ENCODE measurements at regions not wholly inside any gene's neighbourhood (a gene's known extent, or its start where the extent isn't known, plus 50 kb on each side); places are given as distances from the start of the nearest gene placed in this dataset.

DNA sequence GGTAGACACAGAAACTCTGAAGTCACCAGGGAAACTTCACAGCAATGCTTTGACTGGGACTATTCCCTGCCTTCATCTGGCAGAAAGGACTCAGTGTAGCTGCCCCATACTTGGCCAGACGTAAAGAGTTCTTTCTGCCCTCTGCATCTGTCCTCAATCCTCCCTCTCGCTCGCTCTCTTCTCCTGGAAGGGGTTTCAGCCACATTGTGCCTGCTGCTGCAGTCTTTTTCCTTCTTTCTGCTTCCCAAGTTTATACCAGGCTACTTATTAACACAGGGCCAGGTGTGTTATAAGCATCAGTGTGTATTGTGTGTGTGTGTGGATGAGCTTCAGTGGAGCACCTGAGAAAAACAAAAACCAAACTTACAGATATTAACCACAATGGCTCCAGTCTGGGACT lies 638.4 kb downstream of the ACTR3B start:
- no peak for TF ChIP-seq FOXA1 (IDR thresholded peaks at IDR 0.05)
- no peak for DNase-seq (ENCODE audit: low spot score)
- no peaks in the 10 kb centered on the region for H3K4me1 ChIP-seq (ENCODE audit: control insufficient read depth in 4 of 4, insufficient read depth in 4 of 4, low read length in 3 of 4)
- WGBS = 86% methylated on average over 3 of the region's 3 CpGs
- H3K27ac ChIP-seq (ENCODE audit: low read depth in 1 of 2, low read length in 2 of 2) = no peak overlapping the region
- peaks cover 0 to 3% (median 0%) of the 10 kb centered on the region in 4 donors for H3K9me3 ChIP-seq (ENCODE audit: control insufficient read depth in 4 of 4, low read length in 3 of 4)
- H3K36me3 ChIP-seq (ENCODE audit: control insufficient read depth in 4 of 4, insufficient read depth in 3 of 4, low read depth in 1 of 4, low read length in 3 of 4) = no peaks in the 10 kb centered on the region
- H3K27me3 ChIP-seq (ENCODE audit: control insufficient read depth in 4 of 4, insufficient read depth in 4 of 4, low read length in 3 of 4) = no peaks in the 10 kb centered on the region
- H3K9ac ChIP-seq (ENCODE audit: low read depth in 1 of 2, low read length in 2 of 2) = no peak overlapping the region
- H3K4me3 ChIP-seq (ENCODE audit: low read depth in 1 of 3, low read length in 3 of 3) = no peak overlapping the region

DNA sequence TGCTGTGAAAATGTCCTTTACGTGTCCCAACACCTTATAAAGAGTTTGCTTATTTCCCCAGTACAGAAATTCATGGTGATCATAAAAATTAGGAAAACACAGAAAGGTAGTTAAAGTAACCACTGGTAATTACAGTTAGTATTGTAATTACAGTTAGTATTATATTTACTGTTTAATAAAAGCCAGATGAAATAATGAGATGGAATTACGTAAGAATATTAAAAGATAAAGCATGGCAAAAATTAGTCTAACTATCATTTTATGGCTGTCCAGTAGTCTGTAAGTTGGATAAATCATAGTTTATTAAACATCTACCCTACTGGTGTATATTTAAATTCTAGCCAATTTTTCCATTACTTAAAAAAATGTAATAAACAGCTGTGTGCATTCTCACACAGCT lies 638.8 kb downstream of the ACTR3B start:
- TF ChIP-seq MAX (IDR thresholded peaks at IDR 0.05) (no peak), GABPA (IDR thresholded peaks at IDR 0.05 in 1 of 2, conservative IDR thresholded peaks at IDR 0.05 in 1 of 2) (no peak), EGR1 (IDR thresholded peaks at IDR 0.05; ENCODE audit: low read depth in 2 of 2) (no peak), ZBTB33 (IDR thresholded peaks at IDR 0.05) (no peak), SP1 (IDR thresholded peaks at IDR 0.05) (no peak), CTCF (IDR thresholded peaks at IDR 0.05; ENCODE audit: low read depth, low read length, missing input control) (no peak), JUND (IDR thresholded peaks at IDR 0.05) (no peak), TAF1 (conservative IDR thresholded peaks at IDR 0.05) (no peak), NR2F2 (IDR thresholded peaks at IDR 0.05) (no peak), YY1 (IDR thresholded peaks at IDR 0.05) (no peak), RAD21 (IDR thresholded peaks at IDR 0.05) (no peak), RXRA (IDR thresholded peaks at IDR 0.05) (no peak), HNF4A (conservative IDR thresholded peaks at IDR 0.05) (no peak), FOXA2 (IDR thresholded peaks at IDR 0.05) (no peak), FOXA1 (IDR thresholded peaks at IDR 0.05) (no peak), HNF4G (IDR thresholded peaks at IDR 0.05) (no peak)
- TF ChIP-seq, protein P1, sequence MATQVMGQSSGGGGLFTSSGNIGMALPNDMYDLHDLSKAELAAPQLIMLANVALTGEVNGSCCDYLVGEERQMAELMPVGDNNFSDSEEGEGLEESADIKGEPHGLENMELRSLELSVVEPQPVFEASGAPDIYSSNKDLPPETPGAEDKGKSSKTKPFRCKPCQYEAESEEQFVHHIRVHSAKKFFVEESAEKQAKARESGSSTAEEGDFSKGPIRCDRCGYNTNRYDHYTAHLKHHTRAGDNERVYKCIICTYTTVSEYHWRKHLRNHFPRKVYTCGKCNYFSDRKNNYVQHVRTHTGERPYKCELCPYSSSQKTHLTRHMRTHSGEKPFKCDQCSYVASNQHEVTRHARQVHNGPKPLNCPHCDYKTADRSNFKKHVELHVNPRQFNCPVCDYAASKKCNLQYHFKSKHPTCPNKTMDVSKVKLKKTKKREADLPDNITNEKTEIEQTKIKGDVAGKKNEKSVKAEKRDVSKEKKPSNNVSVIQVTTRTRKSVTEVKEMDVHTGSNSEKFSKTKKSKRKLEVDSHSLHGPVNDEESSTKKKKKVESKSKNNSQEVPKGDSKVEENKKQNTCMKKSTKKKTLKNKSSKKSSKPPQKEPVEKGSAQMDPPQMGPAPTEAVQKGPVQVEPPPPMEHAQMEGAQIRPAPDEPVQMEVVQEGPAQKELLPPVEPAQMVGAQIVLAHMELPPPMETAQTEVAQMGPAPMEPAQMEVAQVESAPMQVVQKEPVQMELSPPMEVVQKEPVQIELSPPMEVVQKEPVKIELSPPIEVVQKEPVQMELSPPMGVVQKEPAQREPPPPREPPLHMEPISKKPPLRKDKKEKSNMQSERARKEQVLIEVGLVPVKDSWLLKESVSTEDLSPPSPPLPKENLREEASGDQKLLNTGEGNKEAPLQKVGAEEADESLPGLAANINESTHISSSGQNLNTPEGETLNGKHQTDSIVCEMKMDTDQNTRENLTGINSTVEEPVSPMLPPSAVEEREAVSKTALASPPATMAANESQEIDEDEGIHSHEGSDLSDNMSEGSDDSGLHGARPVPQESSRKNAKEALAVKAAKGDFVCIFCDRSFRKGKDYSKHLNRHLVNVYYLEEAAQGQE (IDR thresholded peaks at IDR 0.05) = no peak
- TF ChIP-seq, protein P2, sequence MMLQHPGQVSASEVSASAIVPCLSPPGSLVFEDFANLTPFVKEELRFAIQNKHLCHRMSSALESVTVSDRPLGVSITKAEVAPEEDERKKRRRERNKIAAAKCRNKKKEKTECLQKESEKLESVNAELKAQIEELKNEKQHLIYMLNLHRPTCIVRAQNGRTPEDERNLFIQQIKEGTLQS (IDR thresholded peaks at IDR 0.05) = no peak
- H3K9ac ChIP-seq (ENCODE audit: low read depth in 1 of 2, low read length in 2 of 2) = no peak overlapping the region
- WGBS = 80% methylated on average over 2 of the region's 2 CpGs
- no peak for DNase-seq (ENCODE audit: low spot score)
- no peaks in the 10 kb centered on the region for H3K27me3 ChIP-seq (ENCODE audit: control insufficient read depth in 4 of 4, insufficient read depth in 4 of 4, low read length in 3 of 4)
- H3K36me3 ChIP-seq (ENCODE audit: control insufficient read depth in 4 of 4, insufficient read depth in 3 of 4, low read depth in 1 of 4, low read length in 3 of 4) = no peaks in the 10 kb centered on the region
- no peaks in the 10 kb centered on the region for H3K4me1 ChIP-seq (ENCODE audit: control insufficient read depth in 4 of 4, insufficient read depth in 4 of 4, low read length in 3 of 4)
- no peak overlapping the region for H3K27ac ChIP-seq (ENCODE audit: low read depth in 1 of 2, low read length in 2 of 2)
- no peak overlapping the region for H3K4me3 ChIP-seq (ENCODE audit: low read depth in 1 of 3, low read length in 3 of 3)
- H3K9me3 ChIP-seq (ENCODE audit: control insufficient read depth in 4 of 4, low read length in 3 of 4) = peaks cover 0 to 3% (median 0%) of the 10 kb centered on the region in 4 donors

All from liver (tissue), 8 donors.